Activated naive CD4-positive, alpha-beta T cell treated with anti-CD3 and anti-CD28 coated beads, Interleukin-2, amount 10 ng/mL, durations not matched to agents 7 days and 5 days (primary cell): ENCODE measurements at regions not wholly inside any gene's neighbourhood (a gene's known extent, or its start where the extent isn't known, plus 50 kb on each side); places are given as distances from the start of the nearest gene placed in this dataset.
"Not testable (repeated sequence)": the region's sequence is repeated elsewhere in the genome, so short reads cannot be mapped to it uniquely, and the experiment has no call there.

Experiments used
- CTCF ChIA-PET: fragments of 350-600 bp; sonication (Branson Sonifier 250); formaldehyde crosslinking; loops from one replicate; lab custom pipeline; 2021; ENCODE audit warnings: antibody characterized with exemption; lab: Charles Lee
- DNase-seq: peaks from one replicate; pipeline ENCODE4 v3.0.0-alpha.2; 2020
- H3K27ac Mint-ChIP-seq: one replicate; pipeline ENCODE4 v1.8.0; 2021; ENCODE audit warnings: mild to moderate bottlenecking, moderate library complexity, mixed read lengths
- H3K27me3 Mint-ChIP-seq: one replicate; pipeline ENCODE4 v1.8.0; 2021; ENCODE audit warnings: mild to moderate bottlenecking, mixed read lengths
- H3K36me3 Mint-ChIP-seq: one replicate; pipeline ENCODE4 v1.8.0; 2021; ENCODE audit warnings: mixed read lengths
- H3K4me1 Mint-ChIP-seq: one replicate; pipeline ENCODE4 v1.8.0; 2021; ENCODE audit warnings: mixed read lengths
- H3K4me3 Mint-ChIP-seq: one replicate; pipeline ENCODE4 v1.8.0; 2021; ENCODE audit warnings: mild to moderate bottlenecking, moderate library complexity, mixed read lengths
- H3K9me3 Mint-ChIP-seq: one replicate; pipeline ENCODE4 v1.8.0; 2021; ENCODE audit warnings: mixed read lengths

- Mint-ChIP-seq H3K4me1 (no peaks in the 10 kb centered on the region), H3K27me3 (peaks cover 12% of the 10 kb centered on the region), H3K9me3 (no peaks in the 10 kb centered on the region), H3K36me3 (no peaks in the 10 kb centered on the region), H3K27ac (no peak overlapping the region), H3K4me3 (no peak overlapping the region)
- CTCF ChIA-PET: no interaction called here
- DNase-seq: no peak
These were observed 137.1 kb upstream of the SLC6A11 start for GRCh38 chr3:10678796-10679376.

- Mint-ChIP-seq H3K4me1 (no peaks in the 10 kb centered on the region), H3K27me3 (peaks cover 14% of the 10 kb centered on the region), H3K27ac (no peak overlapping the region), H3K36me3 (no peaks in the 10 kb centered on the region), H3K4me3 (no peak overlapping the region), H3K9me3 (no peaks in the 10 kb centered on the region)
- CTCF ChIA-PET: no interaction called here
- no peak for DNase-seq
These were observed 135.2 kb upstream of the SLC6A11 start for GRCh38 chr3:10680796-10681195.

GRCh38 chr3:10682692-10683091 lies 133.3 kb upstream of the SLC6A11 start:
- no peaks in the 10 kb centered on the region for H3K9me3 Mint-ChIP-seq
- no peak overlapping the region for H3K27ac Mint-ChIP-seq
- no peaks in the 10 kb centered on the region for H3K4me1 Mint-ChIP-seq
- no peak overlapping the region for H3K4me3 Mint-ChIP-seq
- no peaks in the 10 kb centered on the region for H3K36me3 Mint-ChIP-seq
- DNase-seq: no peak
- peaks cover 12% of the 10 kb centered on the region for H3K27me3 Mint-ChIP-seq
- CTCF ChIA-PET: no interaction called here

GRCh38 chr3:10683106-10683505 lies 132.9 kb upstream of the SLC6A11 start:
- H3K4me3 Mint-ChIP-seq: no peak overlapping the region
- DNase-seq: no peak
- no peak overlapping the region for H3K27ac Mint-ChIP-seq
- peaks cover 12% of the 10 kb centered on the region for H3K27me3 Mint-ChIP-seq
- H3K36me3 Mint-ChIP-seq: no peaks in the 10 kb centered on the region
- CTCF ChIA-PET: no interaction called here
- H3K4me1 Mint-ChIP-seq: no peaks in the 10 kb centered on the region
- no peaks in the 10 kb centered on the region for H3K9me3 Mint-ChIP-seq

GRCh38 chr3:10688126-10688525 lies 127.9 kb upstream of the SLC6A11 start:
- Mint-ChIP-seq H3K27me3 (peaks cover 15% of the 10 kb centered on the region), H3K4me1 (no peaks in the 10 kb centered on the region), H3K9me3 (no peaks in the 10 kb centered on the region), H3K4me3 (no peak overlapping the region), H3K36me3 (no peaks in the 10 kb centered on the region), H3K27ac (no peak overlapping the region)
- CTCF ChIA-PET: no interaction called here
- DNase-seq: no peak

- no peak for DNase-seq
- CTCF ChIA-PET: no interaction called here
- Mint-ChIP-seq H3K27me3 (peaks cover 15% of the 10 kb centered on the region), H3K36me3 (no peaks in the 10 kb centered on the region), H3K9me3 (no peaks in the 10 kb centered on the region), H3K4me3 (no peak overlapping the region), H3K27ac (no peak overlapping the region), H3K4me1 (no peaks in the 10 kb centered on the region)
These were observed 127.4 kb upstream of the SLC6A11 start for GRCh38 chr3:10688548-10689172.

GRCh38 chr3:10692039-10692622 lies 123.9 kb upstream of the SLC6A11 start:
- no peaks in the 10 kb centered on the region for H3K4me1 Mint-ChIP-seq
- no peak for DNase-seq
- no peak overlapping the region for H3K27ac Mint-ChIP-seq
- H3K36me3 Mint-ChIP-seq: no peaks in the 10 kb centered on the region
- CTCF ChIA-PET: no interaction called here
- H3K27me3 Mint-ChIP-seq: peaks cover 17% of the 10 kb centered on the region
- H3K4me3 Mint-ChIP-seq: no peak overlapping the region
- no peaks in the 10 kb centered on the region for H3K9me3 Mint-ChIP-seq

- Mint-ChIP-seq H3K36me3 (no peaks in the 10 kb centered on the region), H3K9me3 (no peaks in the 10 kb centered on the region), H3K27ac (no peak overlapping the region), H3K4me1 (no peaks in the 10 kb centered on the region), H3K27me3 (peaks cover 31% of the 10 kb centered on the region), H3K4me3 (no peak overlapping the region)
- CTCF ChIA-PET: no interaction called here
- no peak for DNase-seq
These were observed 122.6 kb upstream of the SLC6A11 start for GRCh38 chr3:10693457-10693856.

- no peak for DNase-seq
- H3K36me3 Mint-ChIP-seq: no peaks in the 10 kb centered on the region
- CTCF ChIA-PET: no interaction called here
- no peak overlapping the region for H3K27ac Mint-ChIP-seq
- H3K4me1 Mint-ChIP-seq: no peaks in the 10 kb centered on the region
- no peak overlapping the region for H3K4me3 Mint-ChIP-seq
- H3K27me3 Mint-ChIP-seq: peaks cover 35% of the 10 kb centered on the region
- H3K9me3 Mint-ChIP-seq: no peaks in the 10 kb centered on the region
These were observed 121.8 kb upstream of the SLC6A11 start for GRCh38 chr3:10694179-10694578.

- CTCF ChIA-PET, H3K36me3 Mint-ChIP-seq: not testable (repeated sequence)
These were observed 120.8 kb upstream of the SLC6A11 start for GRCh38 chr3:10695186-10695585.

GRCh38 chr3:10695595-10696285 lies 120.3 kb upstream of the SLC6A11 start:
- CTCF ChIA-PET: no interaction called here
- H3K4me3 Mint-ChIP-seq: no peak overlapping the region
- H3K36me3 Mint-ChIP-seq: no peaks in the 10 kb centered on the region
- no peak for DNase-seq
- H3K4me1 Mint-ChIP-seq: no peaks in the 10 kb centered on the region
- no peak overlapping the region for H3K27ac Mint-ChIP-seq
- H3K27me3 Mint-ChIP-seq: peaks cover 35% of the 10 kb centered on the region
- H3K9me3 Mint-ChIP-seq: no peaks in the 10 kb centered on the region

More at GRCh38 chr3:10695186-10695585, 120.8 kb upstream of the SLC6A11 start:
- H3K4me3 Mint-ChIP-seq, H3K27ac Mint-ChIP-seq, H3K9me3 Mint-ChIP-seq, DNase-seq, H3K4me1 Mint-ChIP-seq: not testable (repeated sequence)
- peaks cover 35% of the 10 kb centered on the region for H3K27me3 Mint-ChIP-seq

GRCh38 chr3:10697918-10698317 lies 118.1 kb upstream of the SLC6A11 start:
- Mint-ChIP-seq H3K4me1 (no peaks in the 10 kb centered on the region), H3K9me3 (no peaks in the 10 kb centered on the region), H3K36me3 (no peaks in the 10 kb centered on the region), H3K27me3 (peaks cover 34% of the 10 kb centered on the region), H3K27ac (no peak overlapping the region), H3K4me3 (no peak overlapping the region)
- CTCF ChIA-PET: no interaction called here
- no peak for DNase-seq

- CTCF ChIA-PET: interaction anchor here (0.7 kb wide), 1 partner anchor 356 kb away, joined by 3 read pairs; no protein-coding TSS in a partner anchor
- H3K4me3 Mint-ChIP-seq: no peak overlapping the region
- H3K9me3 Mint-ChIP-seq: no peaks in the 10 kb centered on the region
- H3K4me1 Mint-ChIP-seq: no peaks in the 10 kb centered on the region
- DNase-seq: no peak
- peaks cover 58% of the 10 kb centered on the region for H3K27me3 Mint-ChIP-seq
- no peak overlapping the region for H3K27ac Mint-ChIP-seq
- H3K36me3 Mint-ChIP-seq: no peaks in the 10 kb centered on the region
These were observed 115.2 kb upstream of the SLC6A11 start for GRCh38 chr3:10700821-10701220.

- CTCF ChIA-PET: no interaction called here
- Mint-ChIP-seq H3K4me1 (peaks cover 3% of the 10 kb centered on the region), H3K4me3 (no peak overlapping the region), H3K27ac (no peak overlapping the region), H3K9me3 (no peaks in the 10 kb centered on the region), H3K36me3 (no peaks in the 10 kb centered on the region), H3K27me3 (peaks cover 59% of the 10 kb centered on the region)
- no peak for DNase-seq
These were observed 112.9 kb upstream of the SLC6A11 start for GRCh38 chr3:10702961-10703740.
